OCI-LY7 (cell line): ENCODE measurements at regions not wholly inside any gene's neighbourhood (a gene's known extent, or its start where the extent isn't known, plus 50 kb on each side); places are given as distances from the start of the nearest gene placed in this dataset.

Experiments
- BruUV-seq: library from RNA; stranded (reverse); fragments of 400-500 nt; replicated peaks from 2 replicates; lab custom pipeline; 2021; lab: Mats Ljungman, UMichigan
- CTCF ChIA-PET: fragments of 300-600 bp; sonication (Branson Sonifier 250); formaldehyde crosslinking; loops from one replicate; lab custom pipeline; 2022; ENCODE audit warnings: antibody characterized with exemption; ENCODE audit not compliant: unreplicated experiment; lab: Charles Lee
- POLR2A ChIA-PET: fragments of 300-600 bp; sonication (Branson Sonifier 250); formaldehyde crosslinking; loops from one replicate; lab custom pipeline; 2022; ENCODE audit warnings: antibody characterized with exemption; lab: Charles Lee
- DNase-seq: peaks from one replicate; pipeline ENCODE4 v3.0.0-alpha.2; 2015; ENCODE audit warnings: low spot score
- H2AFZ ChIP-seq: fragments of 200-600 bp; sonication (generic), shearing (Covaris generic); 2 replicates; pipeline ENCODE4 v1.6.1; 2014; ENCODE audit warnings: mild to moderate bottlenecking, antibody characterized with exemption, low read length, moderate library complexity
- H3K27ac ChIP-seq: fragments of 200-600 bp; sonication (generic); 2 replicates; pipeline ENCODE4 v1.5.1; 2014; ENCODE audit warnings: mixed run types, low read depth, mild to moderate bottlenecking, moderate library complexity, low read length, inconsistent platforms; ENCODE audit not compliant: poor library complexity, severe bottlenecking
- H3K36me3 ChIP-seq: fragments of 200-600 bp; sonication (generic); 2 replicates; pipeline ENCODE4 v1.6.1; 2014; ENCODE audit warnings: mild to moderate bottlenecking, antibody characterized with exemption, low read length, moderate library complexity, mixed read lengths; ENCODE audit not compliant: insufficient read depth
- H3K4me1 ChIP-seq: fragments of 200-600 bp; sonication (generic); 2 replicates; pipeline ENCODE4 v1.5.1; 2014; ENCODE audit warnings: mild to moderate bottlenecking, low read length; ENCODE audit not compliant: insufficient read depth, poor library complexity, severe bottlenecking
- H3K4me2 ChIP-seq: fragments of 200-600 bp; sonication (generic); 2 replicates; pipeline ENCODE4 v1.6.1; 2014; ENCODE audit warnings: mild to moderate bottlenecking, low read length
- H3K4me3 ChIP-seq: fragments of 200-600 bp; sonication (generic); 2 replicates; pipeline ENCODE4 v1.5.1; 2014; ENCODE audit warnings: mild to moderate bottlenecking, low read depth, low read length; ENCODE audit not compliant: poor library complexity, severe bottlenecking
- H3K79me2 ChIP-seq: fragments of 200-600 bp; sonication (generic); 2 replicates; pipeline ENCODE4 v1.6.1; 2016; ENCODE audit warnings: low read depth, mild to moderate bottlenecking, low read length, moderate library complexity, mixed read lengths; ENCODE audit not compliant: insufficient read depth
- H3K9me2 ChIP-seq: fragments of 200-600 bp; sonication (generic); 2 replicates; pipeline ENCODE4 v1.6.1; 2016; ENCODE audit warnings: mild to moderate bottlenecking, low read length, mixed read lengths; ENCODE audit not compliant: insufficient read depth
- H3K9me3 ChIP-seq: fragments of 200-600 bp; sonication (generic); 2 replicates; pipeline ENCODE4 v1.6.1; 2014; ENCODE audit warnings: mild to moderate bottlenecking, mixed run types, low read length, mixed read lengths
- H4K20me1 ChIP-seq: fragments of 200-600 bp; sonication (generic); 2 replicates; pipeline ENCODE4 v1.6.1; 2014; ENCODE audit warnings: mild to moderate bottlenecking, antibody characterized with exemption, low read length, moderate library complexity, mixed read lengths; ENCODE audit not compliant: insufficient read depth
- EZH2phosphoT487 ChIP-seq: fragments of 200-600 bp; sonication (generic); IDR thresholded peaks from 2 replicates; pipeline ENCODE4 v1.6.1; 2018; ENCODE audit warnings: low read depth, borderline replicate concordance, mild to moderate bottlenecking, mixed run types, antibody characterized with exemption, low read length, moderate library complexity, mixed read lengths
- intact Hi-C: fragments of 100-400 bp; cut with micrococcal nuclease; formaldehyde crosslinking; loops from one replicate; pipeline ENCODE4 v1.10.0; 2022; ENCODE audit not compliant: unreplicated experiment
- TF ChIP-seq, protein P1 (sequence below): fragments of 200-600 bp; sonication (generic); conservative IDR thresholded peaks from 2 replicates; pipeline ENCODE4 v1.5.1; 2014; ENCODE audit warnings: mild to moderate bottlenecking, antibody characterized with exemption, low read length, moderate library complexity, mixed read lengths

DNA sequence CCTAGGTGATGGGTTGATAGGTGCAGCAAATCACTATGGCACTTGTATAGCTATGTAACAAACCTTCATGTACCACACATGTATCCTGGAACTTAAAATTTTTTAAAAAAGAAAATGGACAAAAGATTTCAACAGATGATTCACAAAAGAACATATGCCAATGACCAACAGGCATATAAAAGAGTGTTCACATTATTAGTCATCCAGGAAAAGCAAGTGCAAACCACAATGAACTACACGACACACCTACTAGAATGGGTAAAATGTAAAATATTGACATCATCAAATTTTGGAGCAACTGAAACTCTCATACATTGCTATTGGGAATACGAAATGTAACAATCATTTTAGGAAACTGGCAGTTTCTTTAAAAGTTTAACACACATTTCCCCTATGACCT is 109.9 kb downstream of the YIPF5 start:
- POLR2A ChIA-PET, result no interaction called here
- Histone ChIP-seq H3K4me2 (no peak overlapping the region), H3K9me3 (no peaks in the 10 kb centered on the region), H3K4me1 (no peaks in the 10 kb centered on the region), H3K9me2 (no peaks in the 10 kb centered on the region), H2AFZ (no peak overlapping the region), H3K36me3 (no peaks in the 10 kb centered on the region), H3K4me3 (no peak overlapping the region), H4K20me1 (no peaks in the 10 kb centered on the region), H3K27ac (no peak overlapping the region), H3K79me2 (no peaks in the 10 kb centered on the region)
- BruUV-seq, result no TSS peak
- CTCF ChIA-PET, result no interaction called here
- TF ChIP-seq, protein P1, sequence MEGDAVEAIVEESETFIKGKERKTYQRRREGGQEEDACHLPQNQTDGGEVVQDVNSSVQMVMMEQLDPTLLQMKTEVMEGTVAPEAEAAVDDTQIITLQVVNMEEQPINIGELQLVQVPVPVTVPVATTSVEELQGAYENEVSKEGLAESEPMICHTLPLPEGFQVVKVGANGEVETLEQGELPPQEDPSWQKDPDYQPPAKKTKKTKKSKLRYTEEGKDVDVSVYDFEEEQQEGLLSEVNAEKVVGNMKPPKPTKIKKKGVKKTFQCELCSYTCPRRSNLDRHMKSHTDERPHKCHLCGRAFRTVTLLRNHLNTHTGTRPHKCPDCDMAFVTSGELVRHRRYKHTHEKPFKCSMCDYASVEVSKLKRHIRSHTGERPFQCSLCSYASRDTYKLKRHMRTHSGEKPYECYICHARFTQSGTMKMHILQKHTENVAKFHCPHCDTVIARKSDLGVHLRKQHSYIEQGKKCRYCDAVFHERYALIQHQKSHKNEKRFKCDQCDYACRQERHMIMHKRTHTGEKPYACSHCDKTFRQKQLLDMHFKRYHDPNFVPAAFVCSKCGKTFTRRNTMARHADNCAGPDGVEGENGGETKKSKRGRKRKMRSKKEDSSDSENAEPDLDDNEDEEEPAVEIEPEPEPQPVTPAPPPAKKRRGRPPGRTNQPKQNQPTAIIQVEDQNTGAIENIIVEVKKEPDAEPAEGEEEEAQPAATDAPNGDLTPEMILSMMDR, result no peak
- TF ChIP-seq EZH2phosphoT487, result no peak
- intact Hi-C loops, result no loop called here
- no peak for DNase-seq

DNA sequence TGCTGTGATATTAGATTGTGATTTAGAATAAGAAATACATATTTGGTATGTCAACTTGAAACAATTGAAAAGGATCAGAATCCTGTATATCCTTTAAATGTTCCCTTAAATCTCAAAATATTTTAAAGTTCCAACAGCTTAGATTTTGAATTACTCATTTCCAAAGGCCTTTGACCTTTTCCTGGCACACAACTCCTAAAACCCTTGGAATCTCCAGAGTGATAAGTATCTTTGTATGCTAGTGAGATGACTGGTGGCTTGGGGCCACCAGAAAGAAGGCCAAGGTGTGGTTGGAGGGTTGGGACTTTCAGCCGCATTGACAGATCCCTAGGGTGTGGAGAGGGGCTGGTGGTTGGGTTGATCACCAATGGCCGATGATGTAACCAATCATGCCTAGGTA is 104.7 kb downstream of the YIPF5 start:
- Histone ChIP-seq H3K79me2 (no peaks in the 10 kb centered on the region), H3K9me2 (no peaks in the 10 kb centered on the region), H3K4me1 (no peaks in the 10 kb centered on the region), H3K27ac (no peak overlapping the region), H3K9me3 (no peaks in the 10 kb centered on the region), H3K4me2 (no peak overlapping the region), H4K20me1 (no peaks in the 10 kb centered on the region), H2AFZ (no peak overlapping the region), H3K36me3 (no peaks in the 10 kb centered on the region), H3K4me3 (no peak overlapping the region)
- BruUV-seq, result no TSS peak
- TF ChIP-seq, protein P1, result no peak
- no peak for TF ChIP-seq EZH2phosphoT487
- CTCF ChIA-PET, result no interaction called here
- POLR2A ChIA-PET, result no interaction called here
- intact Hi-C loops, result no loop called here
- DNase-seq, result no peak

DNA sequence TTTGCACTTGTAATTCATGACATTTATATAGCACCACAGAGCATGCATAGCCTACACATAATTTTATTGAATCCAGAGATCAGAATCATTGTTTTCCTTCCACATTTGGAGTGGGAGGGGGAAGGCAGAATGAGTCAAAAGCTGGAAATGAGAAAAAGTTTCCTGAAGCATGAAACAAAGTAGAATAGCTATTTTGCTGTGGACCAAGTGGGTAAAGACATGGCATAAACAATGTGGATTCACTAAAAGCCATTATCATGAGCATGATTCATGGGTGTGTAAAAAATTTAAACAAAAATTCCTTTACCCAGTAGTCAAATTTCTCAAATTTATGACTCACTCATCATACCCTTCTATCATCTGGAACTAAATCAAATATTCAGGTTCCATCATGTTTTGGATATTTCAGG is 97.9 kb downstream of the YIPF5 start:
- H4K20me1 ChIP-seq, result no peaks in the 10 kb centered on the region
- POLR2A ChIA-PET, result no interaction called here
- no peaks in the 10 kb centered on the region for H3K9me2 ChIP-seq
- H3K36me3 ChIP-seq, result no peaks in the 10 kb centered on the region
- no peak overlapping the region for H3K4me3 ChIP-seq
- intact Hi-C loops, result no loop called here
- no peaks in the 10 kb centered on the region for H3K4me1 ChIP-seq
- H3K27ac ChIP-seq, result no peak overlapping the region
- BruUV-seq, result no TSS peak
- CTCF ChIA-PET, result no interaction called here
- H3K79me2 ChIP-seq, result no peaks in the 10 kb centered on the region
- no peak for DNase-seq
- no peak for TF ChIP-seq EZH2phosphoT487
- TF ChIP-seq, protein P1, result no peak
- H3K9me3 ChIP-seq, result no peaks in the 10 kb centered on the region
- H3K4me2 ChIP-seq, result no peak overlapping the region
- no peak overlapping the region for H2AFZ ChIP-seq
